Tibial artery (tissue), 4 donors: ENCODE measurements at regions not wholly inside any gene's neighbourhood (a gene's known extent, or its start where the extent isn't known, plus 50 kb on each side); places are given as distances from the start of the nearest gene placed in this dataset.

Experiments
- DNase-seq, 2 donors: peaks; one replicate each; pipeline ENCODE4 v3.0.0-alpha.2; 2019
- H3K27ac ChIP-seq, 2 donors: fragments of 200-600 bp; sonication (generic) in 1 of 2; 1 replicate in 1 of 2; 2 replicates in 1 of 2; pipeline ENCODE4 v1.5.1; 2018 to 2019; ENCODE audit warnings: mild to moderate bottlenecking in 1 of 2
- H3K27me3 ChIP-seq, 2 donors: fragments of 200-600 bp; sonication (generic) in 1 of 2; one replicate each; pipeline versions ENCODE4 v1.5.1 to v1.6.0; 2016 to 2019
- H3K36me3 ChIP-seq, 3 donors: fragments of 200-600 bp; sonication (generic) in 2 of 3; one replicate each; pipeline ENCODE4 v1.5.1; 2016 to 2019; ENCODE audit warnings: mild to moderate bottlenecking in 2 of 3
- H3K4me1 ChIP-seq, 4 donors: fragments of 200-600 bp; sonication (generic) in 2 of 4; 1 replicate in 3 of 4; 2 replicates in 1 of 4; pipeline ENCODE4 v1.5.1; 2016 to 2019
- H3K4me3 ChIP-seq, 2 donors: fragments of 200-600 bp; sonication (generic) in 1 of 2; 1 replicate in 1 of 2; 2 replicates in 1 of 2; pipeline ENCODE4 v1.5.1; 2018 to 2019; ENCODE audit warnings: mild to moderate bottlenecking in 2 of 2
- H3K9me3 ChIP-seq, 3 donors: fragments of 200-600 bp; sonication (generic) in 1 of 3; one replicate each; pipeline ENCODE4 v1.5.1; 2016 to 2019
- intact Hi-C: fragments of 100-400 bp; cut with DNase I; formaldehyde crosslinking; loops from one replicate; pipeline ENCODE4 v1.15.0; 2023; ENCODE audit warnings: low total_unique reads
- TF ChIP-seq, protein P1 (sequence below), 2 experiments: fragments of 200-600 bp in 1 of 2; fragments of 450-650 bp in 1 of 2; IDR thresholded peaks; one replicate each; pipeline ENCODE4 v1.5.1; 2017 to 2019; ENCODE audit warnings: antibody characterized with exemption in 2 of 2, mild to moderate bottlenecking in 1 of 2, moderate library complexity in 1 of 2

DNA sequence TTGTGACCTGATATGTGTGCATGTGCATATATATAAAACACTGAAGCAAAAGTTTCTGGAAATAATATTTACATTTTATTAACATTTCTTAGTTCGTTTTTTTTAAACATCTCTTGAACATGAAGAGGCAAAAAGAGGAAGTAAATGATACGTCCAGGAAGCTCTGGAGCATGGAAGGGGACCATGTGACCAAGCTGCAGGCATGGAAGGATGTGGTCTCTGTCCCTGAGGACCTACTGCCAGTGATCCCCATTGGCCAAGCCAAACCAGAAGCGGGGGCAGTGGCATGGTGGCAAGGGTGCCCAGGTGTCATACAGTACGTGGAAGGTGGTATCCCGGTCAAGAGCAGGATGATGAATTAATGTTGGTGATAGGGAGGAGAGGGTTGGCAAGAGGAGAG is 268.3 kb upstream of the PROX1 start:
- Histone ChIP-seq H3K36me3 (no peaks in the 10 kb centered on the region), H3K9me3 (no peaks in the 10 kb centered on the region), H3K27me3 (no peaks in the 10 kb centered on the region), H3K4me1 (no peaks in the 10 kb centered on the region), H3K27ac (no peak overlapping the region), H3K4me3 (no peak overlapping the region)
- TF ChIP-seq, protein P1, sequence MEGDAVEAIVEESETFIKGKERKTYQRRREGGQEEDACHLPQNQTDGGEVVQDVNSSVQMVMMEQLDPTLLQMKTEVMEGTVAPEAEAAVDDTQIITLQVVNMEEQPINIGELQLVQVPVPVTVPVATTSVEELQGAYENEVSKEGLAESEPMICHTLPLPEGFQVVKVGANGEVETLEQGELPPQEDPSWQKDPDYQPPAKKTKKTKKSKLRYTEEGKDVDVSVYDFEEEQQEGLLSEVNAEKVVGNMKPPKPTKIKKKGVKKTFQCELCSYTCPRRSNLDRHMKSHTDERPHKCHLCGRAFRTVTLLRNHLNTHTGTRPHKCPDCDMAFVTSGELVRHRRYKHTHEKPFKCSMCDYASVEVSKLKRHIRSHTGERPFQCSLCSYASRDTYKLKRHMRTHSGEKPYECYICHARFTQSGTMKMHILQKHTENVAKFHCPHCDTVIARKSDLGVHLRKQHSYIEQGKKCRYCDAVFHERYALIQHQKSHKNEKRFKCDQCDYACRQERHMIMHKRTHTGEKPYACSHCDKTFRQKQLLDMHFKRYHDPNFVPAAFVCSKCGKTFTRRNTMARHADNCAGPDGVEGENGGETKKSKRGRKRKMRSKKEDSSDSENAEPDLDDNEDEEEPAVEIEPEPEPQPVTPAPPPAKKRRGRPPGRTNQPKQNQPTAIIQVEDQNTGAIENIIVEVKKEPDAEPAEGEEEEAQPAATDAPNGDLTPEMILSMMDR (IDR thresholded peaks at IDR 0.05) = no peak
- no peak for DNase-seq
- intact Hi-C loops = no loop called here

DNA sequence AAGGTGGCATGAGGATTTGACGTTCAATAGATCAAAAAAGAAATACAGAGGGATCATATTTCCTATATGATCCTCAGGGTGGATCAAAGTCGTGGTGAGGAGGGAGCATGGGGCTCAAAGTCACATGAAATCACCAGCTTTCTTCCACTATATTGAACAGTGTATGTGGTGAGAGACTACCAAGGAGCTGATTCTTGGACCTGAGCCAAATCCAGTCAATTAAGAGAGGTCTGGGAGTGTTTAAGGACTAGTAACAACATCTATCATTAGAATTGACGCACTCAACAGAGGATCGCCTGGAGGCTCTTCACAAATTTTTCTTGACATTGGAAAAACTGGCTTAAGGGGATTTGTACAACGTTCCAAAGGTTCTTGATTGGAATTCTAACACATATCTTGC is 267.7 kb upstream of the PROX1 start:
- H3K4me1 ChIP-seq = peaks cover 0 to 3% (median 2%) of the 10 kb centered on the region in 4 donors
- H3K27ac ChIP-seq = no peak overlapping the region
- no peaks in the 10 kb centered on the region for H3K36me3 ChIP-seq
- no peaks in the 10 kb centered on the region for H3K9me3 ChIP-seq
- no peak for DNase-seq
- no peaks in the 10 kb centered on the region for H3K27me3 ChIP-seq
- intact Hi-C loops = no loop called here
- H3K4me3 ChIP-seq = no peak overlapping the region
- TF ChIP-seq, protein P1 (IDR thresholded peaks at IDR 0.05) = no peak

DNA sequence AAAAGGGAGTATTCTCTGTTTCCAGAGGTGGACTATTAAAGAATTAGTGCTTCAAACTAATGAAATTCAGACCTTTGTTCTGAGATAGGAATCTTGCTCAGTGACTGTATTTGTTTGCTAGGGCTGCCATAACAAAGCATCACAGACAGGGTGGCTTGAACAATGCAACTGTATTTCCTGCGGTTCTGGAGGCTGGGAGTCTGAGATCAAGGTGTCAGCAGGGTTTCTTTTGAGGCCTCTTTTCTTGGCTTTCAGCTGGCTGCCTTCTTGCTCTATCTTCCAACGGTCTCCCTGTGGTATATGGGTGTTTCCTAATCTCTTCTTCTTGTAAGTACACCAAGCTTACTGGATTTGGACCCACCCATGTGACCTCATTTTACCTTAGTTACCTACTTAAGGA is 264.6 kb upstream of the PROX1 start:
- Histone ChIP-seq H3K27ac (no peak overlapping the region), H3K4me1 (peaks cover 0 to 10% (median 4%) of the 10 kb centered on the region in 4 donors), H3K4me3 (no peak overlapping the region), H3K9me3 (no peaks in the 10 kb centered on the region), H3K36me3 (no peaks in the 10 kb centered on the region), H3K27me3 (no peaks in the 10 kb centered on the region)
- no peak for DNase-seq
- TF ChIP-seq, protein P1 (IDR thresholded peaks at IDR 0.05) = no peak
- intact Hi-C loops = no loop called here

GRCh38 chr1:213724640-213725536 is 262.9 kb upstream of the PROX1 start:
- H3K27ac ChIP-seq = no peak overlapping the region
- peak in 1 of 2 donors; percentile 47 for DNase-seq
- intact Hi-C loops = no loop called here

DNA sequence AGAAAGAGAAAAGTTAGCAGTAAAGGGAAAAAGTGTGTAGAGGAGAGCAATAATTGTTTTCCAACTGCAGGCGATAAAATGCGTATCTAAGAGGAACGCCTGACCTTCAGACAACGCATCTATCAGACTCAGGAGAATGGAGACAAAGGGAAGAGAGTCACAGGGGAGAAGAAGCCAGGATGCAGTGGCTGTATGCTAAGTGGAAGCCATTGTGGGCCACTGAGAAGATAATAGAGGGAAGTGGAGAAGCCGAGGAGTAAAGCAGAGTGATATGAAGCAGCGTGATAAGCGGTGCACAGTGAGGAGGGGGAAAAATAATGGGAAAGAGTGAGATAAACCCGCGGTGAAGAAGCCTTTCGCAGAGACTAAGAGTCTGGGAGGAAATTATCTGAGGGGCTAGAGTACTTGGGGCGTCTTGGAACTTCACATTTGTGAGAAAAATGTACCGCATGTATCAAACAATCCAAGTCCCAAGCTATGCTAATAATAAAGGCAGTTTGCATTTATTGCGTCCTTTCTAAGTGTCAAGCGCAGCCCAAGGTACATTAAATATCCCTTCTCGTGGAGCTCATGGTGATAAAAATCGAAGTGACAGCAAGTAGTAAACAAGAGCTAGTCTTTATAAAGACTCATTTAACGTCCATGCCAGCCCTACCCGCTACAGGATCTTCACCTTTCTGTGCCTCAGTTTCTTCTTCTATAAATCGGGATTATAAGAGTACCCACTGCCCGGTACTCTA is 259.8 kb upstream of the PROX1 start:
- DNase-seq = no peak
- H3K4me3 ChIP-seq = no peak overlapping the region
- H3K27me3 ChIP-seq = no peaks in the 10 kb centered on the region
- no peaks in the 10 kb centered on the region for H3K36me3 ChIP-seq
- intact Hi-C loops = no loop called here
- TF ChIP-seq, protein P1 (IDR thresholded peaks at IDR 0.05) = no peak
- no peak overlapping the region for H3K27ac ChIP-seq
- H3K4me1 ChIP-seq = peaks cover 0 to 10% (median 4%) of the 10 kb centered on the region in 4 donors
- H3K9me3 ChIP-seq = no peaks in the 10 kb centered on the region

More at GRCh38 chr1:213724640-213725536, 262.9 kb upstream of the PROX1 start:
- Histone ChIP-seq H3K36me3 (no peaks in the 10 kb centered on the region), H3K4me1 (peaks cover 0 to 10% (median 4%) of the 10 kb centered on the region in 4 donors), H3K27me3 (no peaks in the 10 kb centered on the region), H3K9me3 (no peaks in the 10 kb centered on the region), H3K4me3 (no peak overlapping the region)
- TF ChIP-seq, protein P1 (IDR thresholded peaks at IDR 0.05) = no peak
